GM12865 (cell line): ENCODE measurements at regions not wholly inside any gene's neighbourhood (a gene's known extent, or its start where the extent isn't known, plus 50 kb on each side); places are given as distances from the start of the nearest gene placed in this dataset.

Source experiments
- DNase-seq: peaks from one replicate; pipeline ENCODE4 v3.0.0; 2010; ENCODE audit warnings: low read depth
- H3K4me3 ChIP-seq: 2 replicates; pipeline ENCODE4 v1.5.1; 2011; ENCODE audit warnings: mild to moderate bottlenecking, low read depth, low read length, control low read depth
- CTCF ChIP-seq: IDR thresholded peaks from 2 replicates; pipeline ENCODE4 v1.5.1; 2011; ENCODE audit warnings: low read length, control low read depth, low read depth, inconsistent platforms; ENCODE audit not compliant: insufficient read depth; ENCODE audit errors: missing control alignments

DNA sequence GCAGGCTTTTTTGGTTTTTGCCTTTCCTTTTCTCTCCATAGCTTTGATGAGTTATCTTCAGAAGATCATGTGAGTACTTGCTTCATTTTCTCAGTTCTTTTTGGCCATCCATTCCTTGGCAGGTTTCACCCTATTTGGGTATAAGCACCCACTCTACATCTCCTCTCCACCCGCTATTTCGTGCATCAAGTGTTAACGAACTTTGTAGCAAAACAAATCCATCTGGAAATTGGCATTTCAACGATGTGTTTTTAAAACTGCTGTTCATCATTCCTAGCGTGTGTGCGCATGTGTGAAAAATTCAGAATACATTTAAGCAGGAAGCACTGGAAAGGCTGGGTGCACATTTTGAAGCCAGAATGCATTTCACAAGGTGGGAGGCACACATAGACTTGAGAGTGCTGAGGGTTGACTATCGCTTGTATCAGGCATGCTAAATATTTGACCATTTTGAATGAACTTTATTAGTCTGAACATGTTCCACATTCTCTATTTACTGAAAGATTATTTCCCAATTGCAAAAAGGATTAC is 89.7 kb upstream of the FHIT start:
- no peak overlapping the region for H3K4me3 ChIP-seq
- no peak for TF ChIP-seq CTCF
- DNase-seq: no peak

DNA sequence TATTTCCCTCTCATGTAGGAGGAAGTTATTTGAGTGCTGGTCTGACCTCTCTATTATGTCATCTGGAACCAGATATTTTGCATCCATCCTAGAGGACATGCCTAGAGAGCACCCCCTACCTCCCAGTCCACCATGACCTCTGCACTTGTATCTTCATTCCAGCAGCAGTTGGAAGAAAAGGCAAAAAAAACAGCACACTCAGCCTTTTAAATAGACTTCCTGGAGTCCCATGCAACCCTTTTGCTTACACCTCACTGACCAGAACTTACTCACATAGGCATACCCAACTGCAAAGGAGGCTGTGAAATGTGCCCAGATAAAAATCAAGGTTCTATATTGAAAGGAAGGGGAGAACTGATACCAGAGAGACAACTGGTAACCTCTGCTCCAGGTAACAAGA is 92.3 kb upstream of the FHIT start:
- no peak overlapping the region for H3K4me3 ChIP-seq
- no peak for TF ChIP-seq CTCF
- DNase-seq: no peak

GRCh38 chr3:61345020-61345419 is 93.8 kb upstream of the FHIT start:
- no peak overlapping the region for H3K4me3 ChIP-seq
- DNase-seq: no peak
- no peak for TF ChIP-seq CTCF

GRCh38 chr3:61347981-61348380 is 96.7 kb upstream of the FHIT start:
- no peak for TF ChIP-seq CTCF
- DNase-seq: no peak
- H3K4me3 ChIP-seq: no peak overlapping the region

DNA sequence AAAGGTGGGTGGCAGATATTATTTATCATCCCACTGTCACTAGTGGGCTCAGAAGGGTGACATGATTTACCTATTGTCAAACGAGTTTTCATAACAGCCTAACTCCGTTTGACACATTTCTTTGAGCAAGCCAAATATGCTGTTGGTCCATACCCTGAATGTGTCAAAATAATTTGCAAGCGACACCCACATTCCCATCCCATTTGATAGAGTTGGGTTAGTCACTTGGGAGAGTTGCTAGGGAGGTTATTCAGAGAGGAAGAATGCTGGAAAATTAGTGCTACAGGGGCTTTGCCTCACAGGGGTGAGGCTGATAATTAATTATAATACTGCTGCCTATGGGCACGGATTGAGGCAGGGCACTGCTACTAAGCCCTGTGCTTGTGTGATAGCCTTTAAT is 98.5 kb upstream of the FHIT start:
- no peak for DNase-seq
- no peak for TF ChIP-seq CTCF
- no peak overlapping the region for H3K4me3 ChIP-seq

DNA sequence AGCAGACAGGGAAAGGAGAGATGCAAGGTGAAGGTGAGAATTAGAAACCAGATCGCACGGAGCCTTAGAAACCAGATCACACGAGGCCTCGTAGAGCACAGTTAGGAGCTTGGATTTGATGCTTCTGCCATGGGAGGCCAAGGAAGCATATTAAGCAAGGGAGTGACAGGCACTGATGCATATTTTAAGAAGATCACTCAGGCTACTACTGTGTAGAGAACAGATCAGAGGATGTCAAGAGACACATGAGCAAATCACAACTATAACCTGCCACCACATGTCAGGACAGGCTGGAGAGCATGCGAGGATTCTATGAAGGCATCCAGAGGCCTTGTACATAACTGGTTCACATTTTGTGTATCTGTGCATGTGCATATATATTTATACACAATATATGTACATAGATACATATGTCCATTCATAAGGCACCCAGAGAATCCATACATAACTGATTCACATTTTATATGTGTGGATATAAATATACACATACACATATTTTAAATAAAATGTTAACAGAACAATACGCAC is 99.6 kb upstream of the FHIT start:
- DNase-seq: no peak
- no peak overlapping the region for H3K4me3 ChIP-seq
- TF ChIP-seq CTCF: no peak

DNA sequence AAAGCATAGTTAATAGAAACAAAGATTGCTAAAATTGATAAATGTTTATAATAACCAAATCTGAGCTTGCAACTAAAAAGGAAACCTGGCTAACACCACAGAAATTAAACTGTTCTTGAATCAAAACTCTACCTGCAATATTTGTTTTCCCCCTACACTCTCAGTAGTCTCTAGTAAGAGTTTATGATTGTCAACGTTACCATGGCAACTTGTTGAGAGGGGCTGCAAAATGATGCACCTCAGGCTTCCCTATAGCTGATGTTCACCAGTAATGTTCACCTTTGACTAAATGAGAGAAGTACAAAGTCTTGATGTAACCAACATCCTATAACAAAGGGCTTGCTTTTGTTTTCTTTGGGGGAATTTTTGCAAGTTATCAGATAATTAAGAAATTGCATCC is 101.1 kb upstream of the FHIT start:
- no peak for DNase-seq
- no peak for TF ChIP-seq CTCF
- H3K4me3 ChIP-seq: no peak overlapping the region
